ENCODE measurements at regions not wholly inside any gene's neighbourhood (a gene's known extent, or its start where the extent isn't known, plus 50 kb on each side); places are given as distances from the start of the nearest gene placed in this dataset.

GRCh38 chr7:131945957-131946544 is 389.6 kb upstream of the PODXL start:
- Histone ChIP-seq H3K36me3 (no peaks in the 10 kb centered on the region), H3K27ac (no peak overlapping the region), H3K4me3 (no peak overlapping the region), H3K4me1 (peaks cover 7% of the 10 kb centered on the region), H3K9me3 (no peaks in the 10 kb centered on the region), H3K27me3 (no peaks in the 10 kb centered on the region)
- intact Hi-C loops (cut with DNase I), result loop anchor here (10.0 kb wide), 1 partner anchor 639 kb away; no protein-coding TSS in a partner anchor
- TF ChIP-seq CTCF (IDR thresholded peaks at IDR 0.05) (no peak), POLR2A (IDR thresholded peaks at IDR 0.05) (no peak), POLR2AphosphoS5 (IDR thresholded peaks at IDR 0.05; ENCODE audit: insufficient read depth in 1 of 2, low read depth in 1 of 2) (no peak)
- DNase-seq (ENCODE audit: extremely low spot score in 2 of 2), result peak; percentile 32 to 72

GRCh38 chr7:131945313-131945911 is 389.0 kb upstream of the PODXL start:
- Histone ChIP-seq H3K4me1 (peaks cover 7% of the 10 kb centered on the region), H3K27me3 (no peaks in the 10 kb centered on the region), H3K36me3 (no peaks in the 10 kb centered on the region), H3K27ac (no peak overlapping the region), H3K9me3 (no peaks in the 10 kb centered on the region), H3K4me3 (peak overlapping the region in 1 of 2 donors; percentile 7)
- no peak for TF ChIP-seq POLR2AphosphoS5 (IDR thresholded peaks at IDR 0.05; ENCODE audit: insufficient read depth in 1 of 2, low read depth in 1 of 2)
- peak; percentile 53 to 73 (median 64) for TF ChIP-seq CTCF (IDR thresholded peaks at IDR 0.05)
- intact Hi-C loops (cut with DNase I), result loop anchor here (10.0 kb wide), 1 partner anchor 639 kb away; no protein-coding TSS in a partner anchor
- peak in 1 of 2 donors; percentile 87 for DNase-seq (ENCODE audit: extremely low spot score in 2 of 2)

- Histone ChIP-seq H3K36me3 (no peaks in the 10 kb centered on the region), H3K4me3 (no peak overlapping the region), H3K4me1 (peaks cover 7% of the 10 kb centered on the region), H3K9me3 (no peaks in the 10 kb centered on the region), H3K27me3 (no peaks in the 10 kb centered on the region), H3K27ac (no peak overlapping the region)
- no peak for TF ChIP-seq POLR2A (IDR thresholded peaks at IDR 0.05)
- TF ChIP-seq POLR2AphosphoS5 (IDR thresholded peaks at IDR 0.05; ENCODE audit: insufficient read depth in 1 of 2, low read depth in 1 of 2), result no peak
- TF ChIP-seq CTCF (IDR thresholded peaks at IDR 0.05), result no peak
- peak; percentile 74 to 85 for DNase-seq (ENCODE audit: extremely low spot score in 2 of 2)
- intact Hi-C loops (cut with DNase I), result loop anchor here (10.0 kb wide), 1 partner anchor 640 kb away; no protein-coding TSS in a partner anchor
Measured at GRCh38 chr7:131944556-131945069, 388.2 kb upstream of the PODXL start.

- Histone ChIP-seq H3K4me1 (peaks cover 4% of the 10 kb centered on the region), H3K27ac (no peak overlapping the region), H3K36me3 (no peaks in the 10 kb centered on the region), H3K9me3 (no peaks in the 10 kb centered on the region), H3K4me3 (no peak overlapping the region), H3K27me3 (no peaks in the 10 kb centered on the region)
- peak in 1 of 2 donors; percentile 58 for DNase-seq (ENCODE audit: extremely low spot score in 2 of 2)
- intact Hi-C loops (cut with DNase I), result loop anchor here (10.0 kb wide), 1 partner anchor 641 kb away; no protein-coding TSS in a partner anchor
- no peak for TF ChIP-seq CTCF (IDR thresholded peaks at IDR 0.05)
- no peak for TF ChIP-seq POLR2A (IDR thresholded peaks at IDR 0.05)
- TF ChIP-seq POLR2AphosphoS5 (IDR thresholded peaks at IDR 0.05; ENCODE audit: insufficient read depth in 1 of 2, low read depth in 1 of 2), result no peak
Measured at GRCh38 chr7:131943646-131944045, 387.2 kb upstream of the PODXL start.

GRCh38 chr7:131943211-131943610 is 386.8 kb upstream of the PODXL start:
- DNase-seq (ENCODE audit: extremely low spot score in 2 of 2), result peak in 1 of 2 donors; percentile 77
- no peak for TF ChIP-seq POLR2AphosphoS5 (IDR thresholded peaks at IDR 0.05; ENCODE audit: insufficient read depth in 1 of 2, low read depth in 1 of 2)
- TF ChIP-seq POLR2A (IDR thresholded peaks at IDR 0.05), result no peak
- no peak for TF ChIP-seq CTCF (IDR thresholded peaks at IDR 0.05)
- H3K9me3 ChIP-seq, result no peaks in the 10 kb centered on the region
- no peak overlapping the region for H3K27ac ChIP-seq
- intact Hi-C loops (cut with DNase I), result loop anchor here (10.0 kb wide), 1 partner anchor 642 kb away; no protein-coding TSS in a partner anchor
- no peaks in the 10 kb centered on the region for H3K4me1 ChIP-seq
- H3K36me3 ChIP-seq, result no peaks in the 10 kb centered on the region
- no peak overlapping the region for H3K4me3 ChIP-seq
- no peaks in the 10 kb centered on the region for H3K27me3 ChIP-seq

Measured in vagina (tissue), 2 donors.